ENCODE measurements at regions not wholly inside any gene's neighbourhood (a gene's known extent, or its start where the extent isn't known, plus 50 kb on each side); places are given as distances from the start of the nearest gene placed in this dataset.

DNA sequence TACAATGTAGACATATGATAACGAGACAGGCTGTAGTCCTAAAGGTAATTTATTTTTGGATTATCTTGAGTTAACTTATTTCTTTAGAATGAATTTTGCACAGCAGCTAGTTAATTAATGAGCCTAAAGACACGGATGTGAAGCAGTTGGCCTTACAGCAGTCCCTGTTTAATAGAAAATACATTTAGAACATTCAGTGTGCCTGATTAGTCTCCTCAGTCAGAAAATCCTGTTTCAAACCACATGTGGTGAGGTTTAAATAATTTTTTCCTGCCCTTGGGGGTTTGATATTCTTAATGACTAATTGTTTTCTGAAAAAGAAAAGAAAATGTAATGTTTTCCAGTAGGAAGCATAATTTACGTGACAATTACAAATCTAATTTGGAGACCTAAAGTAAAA is 494.2 kb upstream of the CDH8 start:
- Histone ChIP-seq H4K20me1 (ENCODE audit: insufficient read depth, low read length) (no peaks in the 10 kb centered on the region), H3K4me1 (ENCODE audit: low read length) (no peaks in the 10 kb centered on the region), H3K4me3 (ENCODE audit: low read length) (no peak overlapping the region), H3K4me2 (ENCODE audit: low read depth, low read length) (no peak overlapping the region), H3K79me2 (ENCODE audit: low read length) (no peaks in the 10 kb centered on the region), H3K27ac (ENCODE audit: low read length) (no peak overlapping the region), H3K9ac (ENCODE audit: low read length) (no peak overlapping the region), H2AFZ (ENCODE audit: low read length) (no peak overlapping the region), H3F3A (ENCODE audit: insufficient read depth, low read length) (no peaks in the 10 kb centered on the region), H3K36me3 (replicated peaks; ENCODE audit: insufficient read depth, low read length) (no peaks in the 10 kb centered on the region), H3K9me2 (replicated peaks; ENCODE audit: insufficient read depth, low read length) (no peaks in the 10 kb centered on the region), H3K27me3 (replicated peaks; ENCODE audit: insufficient read depth, low read length) (no peaks in the 10 kb centered on the region), H3K9me3 (replicated peaks; ENCODE audit: insufficient read depth, low read length) (no peaks in the 10 kb centered on the region)
- no peak for DNase-seq
- TF ChIP-seq EZH2phosphoT487 (IDR thresholded peaks at IDR 0.05; ENCODE audit: low read length), result no peak
- TF ChIP-seq, protein P1, sequence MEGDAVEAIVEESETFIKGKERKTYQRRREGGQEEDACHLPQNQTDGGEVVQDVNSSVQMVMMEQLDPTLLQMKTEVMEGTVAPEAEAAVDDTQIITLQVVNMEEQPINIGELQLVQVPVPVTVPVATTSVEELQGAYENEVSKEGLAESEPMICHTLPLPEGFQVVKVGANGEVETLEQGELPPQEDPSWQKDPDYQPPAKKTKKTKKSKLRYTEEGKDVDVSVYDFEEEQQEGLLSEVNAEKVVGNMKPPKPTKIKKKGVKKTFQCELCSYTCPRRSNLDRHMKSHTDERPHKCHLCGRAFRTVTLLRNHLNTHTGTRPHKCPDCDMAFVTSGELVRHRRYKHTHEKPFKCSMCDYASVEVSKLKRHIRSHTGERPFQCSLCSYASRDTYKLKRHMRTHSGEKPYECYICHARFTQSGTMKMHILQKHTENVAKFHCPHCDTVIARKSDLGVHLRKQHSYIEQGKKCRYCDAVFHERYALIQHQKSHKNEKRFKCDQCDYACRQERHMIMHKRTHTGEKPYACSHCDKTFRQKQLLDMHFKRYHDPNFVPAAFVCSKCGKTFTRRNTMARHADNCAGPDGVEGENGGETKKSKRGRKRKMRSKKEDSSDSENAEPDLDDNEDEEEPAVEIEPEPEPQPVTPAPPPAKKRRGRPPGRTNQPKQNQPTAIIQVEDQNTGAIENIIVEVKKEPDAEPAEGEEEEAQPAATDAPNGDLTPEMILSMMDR (IDR thresholded peaks at IDR 0.05; ENCODE audit: low read length), result no peak
- no peak for TF ChIP-seq EZH2 (optimal IDR thresholded peaks at IDR 0.05; ENCODE audit: low read depth, low read length)

DNA sequence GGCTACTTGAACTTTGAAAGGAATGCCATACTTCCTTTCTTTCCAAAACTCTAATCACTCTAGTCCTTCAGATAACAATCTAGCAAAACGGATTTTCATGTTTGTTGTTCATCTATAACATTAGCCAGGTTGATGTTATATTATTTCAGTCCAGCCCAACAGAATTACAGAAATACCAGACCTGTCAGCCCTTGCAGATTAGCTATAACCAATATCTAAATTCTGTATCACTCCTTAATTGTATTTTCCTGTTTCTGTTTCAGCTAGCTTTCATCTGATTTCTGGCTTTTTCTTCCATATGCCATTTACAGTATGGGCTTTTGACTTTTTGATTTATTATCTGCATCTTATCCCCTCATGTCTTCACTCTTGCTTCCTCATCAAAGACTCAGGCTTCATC is 479.8 kb upstream of the CDH8 start:
- no peaks in the 10 kb centered on the region for H3K9me3 ChIP-seq (replicated peaks; ENCODE audit: insufficient read depth, low read length)
- TF ChIP-seq EZH2 (optimal IDR thresholded peaks at IDR 0.05; ENCODE audit: low read depth, low read length) (no peak), EZH2phosphoT487 (IDR thresholded peaks at IDR 0.05; ENCODE audit: low read length) (no peak)
- TF ChIP-seq, protein P1 (IDR thresholded peaks at IDR 0.05; ENCODE audit: low read length), result no peak
- no peak for DNase-seq

DNA sequence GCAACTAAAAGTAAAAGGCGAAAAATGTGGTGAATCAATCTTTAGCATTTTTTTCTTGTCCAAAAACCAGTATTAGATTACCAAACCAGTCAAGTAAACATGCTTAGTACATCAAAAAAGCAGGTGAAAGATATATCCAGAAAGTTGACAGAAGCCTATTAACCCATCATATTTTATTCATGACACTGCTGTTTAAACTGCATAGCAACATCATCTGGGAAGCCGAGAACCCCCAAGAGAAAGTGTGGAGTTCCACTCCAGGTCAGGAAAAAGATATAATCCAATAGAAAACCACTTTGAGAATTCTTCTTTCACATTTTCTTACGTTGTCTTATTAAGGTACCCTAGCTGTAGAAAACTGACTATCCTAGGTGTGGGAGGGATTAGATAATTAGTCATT is 466.8 kb upstream of the CDH8 start:
- Histone ChIP-seq H4K20me1 (ENCODE audit: insufficient read depth, low read length) (no peaks in the 10 kb centered on the region), H3K36me3 (replicated peaks; ENCODE audit: insufficient read depth, low read length) (no peaks in the 10 kb centered on the region), H3K4me2 (ENCODE audit: low read depth, low read length) (no peak overlapping the region), H3K9ac (ENCODE audit: low read length) (no peak overlapping the region), H3K27ac (ENCODE audit: low read length) (no peak overlapping the region), H3K4me1 (ENCODE audit: low read length) (no peaks in the 10 kb centered on the region), H3F3A (ENCODE audit: insufficient read depth, low read length) (no peaks in the 10 kb centered on the region), H3K27me3 (replicated peaks; ENCODE audit: insufficient read depth, low read length) (no peaks in the 10 kb centered on the region), H2AFZ (ENCODE audit: low read length) (no peak overlapping the region), H3K9me3 (replicated peaks; ENCODE audit: insufficient read depth, low read length) (no peaks in the 10 kb centered on the region), H3K79me2 (ENCODE audit: low read length) (no peaks in the 10 kb centered on the region), H3K4me3 (ENCODE audit: low read length) (no peak overlapping the region), H3K9me2 (replicated peaks; ENCODE audit: insufficient read depth, low read length) (no peaks in the 10 kb centered on the region)
- TF ChIP-seq EZH2 (optimal IDR thresholded peaks at IDR 0.05; ENCODE audit: low read depth, low read length) (no peak), EZH2phosphoT487 (IDR thresholded peaks at IDR 0.05; ENCODE audit: low read length) (no peak)
- TF ChIP-seq, protein P1 (IDR thresholded peaks at IDR 0.05; ENCODE audit: low read length), result no peak
- no peak for DNase-seq

More for the DNA sequence above, 479.8 kb upstream of the CDH8 start:
- Histone ChIP-seq H4K20me1 (ENCODE audit: insufficient read depth, low read length) (no peaks in the 10 kb centered on the region), H3K4me2 (ENCODE audit: low read depth, low read length) (no peak overlapping the region), H3F3A (ENCODE audit: insufficient read depth, low read length) (no peaks in the 10 kb centered on the region), H3K4me1 (ENCODE audit: low read length) (no peaks in the 10 kb centered on the region), H3K27me3 (replicated peaks; ENCODE audit: insufficient read depth, low read length) (no peaks in the 10 kb centered on the region), H3K9ac (ENCODE audit: low read length) (no peak overlapping the region), H3K4me3 (ENCODE audit: low read length) (no peak overlapping the region), H3K27ac (ENCODE audit: low read length) (no peak overlapping the region), H2AFZ (ENCODE audit: low read length) (no peak overlapping the region), H3K9me2 (replicated peaks; ENCODE audit: insufficient read depth, low read length) (no peaks in the 10 kb centered on the region), H3K79me2 (ENCODE audit: low read length) (no peaks in the 10 kb centered on the region), H3K36me3 (replicated peaks; ENCODE audit: insufficient read depth, low read length) (no peaks in the 10 kb centered on the region)
